RPMI7951 (cell line): ENCODE measurements at regions not wholly inside any gene's neighbourhood (a gene's known extent, or its start where the extent isn't known, plus 50 kb on each side); places are given as distances from the start of the nearest gene placed in this dataset.
A peak's percentile ranks its signal among the peaks of the same experiment; 100 is the strongest.
"Not testable (repeated sequence)": the region's sequence is repeated elsewhere in the genome, so short reads cannot be mapped to it uniquely, and the experiment has no call there.

Experiments used
- DNase-seq: peaks from one replicate; pipeline ENCODE4 v3.0.0-alpha.2; 2012; ENCODE audit warnings: low read depth

- DNase-seq, result no peak
Measured at GRCh38 chr16:79407005-79407404, 193.5 kb downstream of the MAF start.

- DNase-seq, result no peak
Measured at GRCh38 chr16:79404571-79404970, 196.0 kb downstream of the MAF start.

DNA sequence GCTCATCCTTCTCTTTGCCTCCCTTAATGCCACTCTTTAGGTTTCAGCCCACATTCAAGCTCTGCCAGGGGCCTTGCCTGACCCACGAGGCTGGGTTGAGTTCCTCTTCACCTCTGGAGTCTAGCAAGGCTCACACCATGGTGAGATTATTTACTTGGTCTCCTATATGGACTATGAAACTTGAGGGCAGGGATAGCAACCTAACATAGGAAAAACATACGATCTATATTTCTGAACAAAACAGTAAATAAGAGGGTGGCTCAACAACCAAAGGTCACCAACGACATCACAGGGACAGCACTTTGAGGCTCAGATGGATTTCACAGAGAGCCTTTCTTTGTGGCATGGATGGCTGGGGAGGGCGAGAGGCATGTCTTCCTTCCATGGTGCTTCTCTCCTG lies 197.0 kb downstream of the MAF start:
- no peak for DNase-seq

DNA sequence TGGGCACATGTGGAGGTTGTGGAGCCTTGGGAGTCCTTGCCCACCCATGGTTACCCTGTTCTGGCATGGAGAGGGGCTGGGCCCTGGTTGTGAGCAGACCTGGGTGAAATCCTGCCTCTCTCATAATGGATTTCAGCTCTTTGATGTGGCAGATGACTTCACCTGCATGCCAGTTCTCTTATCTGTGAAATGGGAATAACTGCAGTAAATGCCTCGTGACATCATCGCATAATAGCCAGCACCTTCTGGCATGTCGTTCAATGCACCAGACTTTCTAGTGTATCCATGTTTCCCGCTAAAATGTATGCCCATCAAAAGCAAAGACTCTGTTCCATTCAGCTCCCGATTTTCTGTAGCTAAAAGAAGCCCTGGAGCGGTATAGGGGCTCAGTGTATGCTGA lies 197.6 kb downstream of the MAF start:
- DNase-seq, result no peak

GRCh38 chr16:79402356-79402755 lies 198.2 kb downstream of the MAF start:
- no peak for DNase-seq

GRCh38 chr16:79401782-79402181 lies 198.8 kb downstream of the MAF start:
- DNase-seq, result no peak

GRCh38 chr16:79401157-79401556 lies 199.4 kb downstream of the MAF start:
- no peak for DNase-seq

GRCh38 chr16:79400462-79401149 lies 199.9 kb downstream of the MAF start:
- DNase-seq, result no peak

DNA sequence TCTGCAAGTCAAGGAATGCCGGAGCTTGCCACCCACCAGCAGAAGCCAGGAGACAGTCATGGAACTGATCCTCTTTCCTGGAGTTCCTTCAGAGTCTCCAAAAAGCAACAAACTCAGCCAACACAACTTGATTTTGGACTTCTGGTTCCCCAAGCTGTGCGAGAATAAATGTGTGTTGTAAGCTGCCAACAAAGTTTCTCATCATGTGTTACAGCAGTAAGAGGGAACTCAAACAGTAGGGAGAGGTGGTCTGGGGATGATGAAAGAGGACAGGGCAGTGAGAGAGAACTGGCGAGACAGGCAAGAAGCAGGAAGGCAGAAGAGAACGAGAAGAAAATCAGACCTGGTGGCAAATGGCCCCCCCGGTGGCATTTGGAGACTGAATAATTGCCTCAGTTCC lies 204.9 kb downstream of the MAF start:
- no peak for DNase-seq

GRCh38 chr16:79394206-79394605 lies 206.3 kb downstream of the MAF start:
- no peak for DNase-seq

DNA sequence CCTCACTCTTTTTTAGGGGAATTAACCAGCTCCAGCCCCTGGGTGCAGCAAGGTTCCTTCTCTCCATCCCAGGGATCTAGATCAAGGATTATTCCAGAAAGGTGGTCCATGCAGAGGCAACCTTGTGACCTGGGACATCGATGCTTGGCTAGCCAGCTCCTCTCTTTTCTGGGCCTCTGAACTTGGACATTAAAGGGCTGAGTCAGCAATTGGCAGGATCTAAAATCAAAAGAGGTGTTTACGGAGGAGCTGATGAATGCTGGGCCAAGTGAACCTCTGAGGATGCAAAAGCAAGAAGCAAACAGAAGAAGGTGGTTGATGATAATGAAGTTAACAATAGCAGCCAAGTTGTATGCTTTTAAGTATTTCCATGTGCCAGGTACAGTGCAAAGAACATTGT lies 207.0 kb downstream of the MAF start:
- DNase-seq, result no peak

GRCh38 chr16:79393127-79393526 lies 207.4 kb downstream of the MAF start:
- DNase-seq, result no peak

- DNase-seq, result no peak
Measured at GRCh38 chr16:79392081-79392480, 208.5 kb downstream of the MAF start.

DNA sequence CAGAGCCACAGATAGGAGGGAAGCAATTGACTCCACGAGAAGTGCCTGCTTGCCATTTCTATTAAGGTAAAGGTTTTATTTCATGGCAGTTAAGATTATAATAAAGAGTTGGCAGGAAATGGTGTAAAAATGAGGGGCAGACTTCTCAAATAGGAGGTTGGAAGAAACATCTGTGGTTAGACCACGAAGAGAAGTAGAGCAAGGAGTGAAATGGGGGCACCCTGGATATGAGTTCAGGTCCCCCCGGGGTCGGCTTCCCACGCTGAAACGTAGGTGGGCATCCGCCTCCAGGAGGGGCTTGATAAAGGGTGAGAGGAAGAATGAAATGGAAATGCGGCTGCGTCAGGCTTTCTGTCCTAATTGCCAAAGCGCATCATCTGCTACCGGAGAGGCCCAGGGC lies 209.1 kb downstream of the MAF start:
- DNase-seq, result no peak

DNA sequence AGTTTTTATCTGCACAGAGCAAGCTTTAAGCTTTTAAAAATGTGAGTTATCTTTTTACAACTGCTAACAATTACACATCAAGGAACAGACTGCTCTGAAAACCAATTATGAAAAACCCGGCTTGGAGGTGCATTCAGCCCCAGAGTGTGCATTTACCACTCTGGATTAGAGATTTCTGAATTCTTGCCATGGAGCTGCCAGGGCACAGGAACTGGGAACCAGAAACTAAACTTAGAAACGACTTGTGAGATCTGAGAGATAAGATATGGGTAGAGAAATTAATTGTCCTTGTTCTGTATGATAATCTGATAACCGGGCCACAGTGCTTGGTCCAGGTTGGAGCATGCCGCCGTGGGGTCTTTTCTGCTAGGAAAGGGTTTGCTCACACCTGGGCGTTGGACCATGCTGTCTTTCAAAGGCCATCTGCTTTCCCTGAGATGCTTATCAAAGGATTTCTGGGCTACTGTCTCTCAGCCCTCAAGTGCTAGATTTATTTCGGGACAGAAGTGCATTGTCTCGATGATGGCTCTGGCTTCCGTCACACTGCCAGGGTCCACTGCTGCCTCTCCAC lies 210.0 kb downstream of the MAF start:
- DNase-seq, result no peak

DNA sequence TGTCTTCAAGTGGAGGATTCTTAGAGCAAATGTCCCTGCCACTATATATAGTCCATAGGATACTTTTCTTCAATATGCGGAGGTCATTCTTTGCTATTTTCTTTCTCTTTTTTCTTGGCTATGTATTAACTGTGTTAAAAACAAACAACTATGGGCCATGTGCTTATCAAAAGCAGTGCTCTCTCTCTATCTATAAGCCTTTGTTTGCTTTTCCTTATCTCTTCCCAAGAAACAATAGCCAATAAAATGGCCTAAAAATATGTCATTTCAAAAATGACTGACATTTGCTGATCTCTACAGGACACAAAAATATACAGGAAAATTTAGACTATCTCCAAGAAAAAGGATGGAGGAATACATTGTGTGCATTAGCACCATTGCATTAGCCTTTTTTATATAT lies 212.1 kb downstream of the MAF start:
- DNase-seq, result no peak

- no peak for DNase-seq
Measured at GRCh38 chr16:79386299-79386698, 214.2 kb downstream of the MAF start.

- DNase-seq, result peak; percentile 5
Measured at GRCh38 chr16:79381603-79382042, 218.9 kb downstream of the MAF start.

GRCh38 chr16:79380995-79381602 lies 219.4 kb downstream of the MAF start:
- no peak for DNase-seq

DNA sequence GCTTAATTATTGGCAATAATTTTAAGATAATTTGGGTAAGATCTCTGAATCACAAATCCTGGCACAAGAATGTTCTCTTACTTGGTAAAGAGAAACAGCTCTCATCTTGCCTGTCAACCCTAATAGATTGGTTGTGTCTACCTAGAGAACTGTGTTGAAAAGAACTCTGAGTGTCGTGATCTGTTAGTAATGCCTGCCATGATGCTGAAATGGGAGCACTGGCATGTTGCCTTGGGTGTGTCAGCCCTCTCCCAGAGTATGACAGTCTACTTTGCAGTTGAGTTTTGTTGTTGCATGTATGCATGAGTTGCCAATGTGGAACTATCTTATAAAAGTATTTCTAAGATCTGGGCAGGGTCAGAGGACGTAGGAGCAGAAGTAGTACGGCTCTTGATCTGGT lies 221.4 kb downstream of the MAF start:
- no peak for DNase-seq

- DNase-seq, result not testable (repeated sequence)
Measured at GRCh38 chr16:79377082-79377481, 223.5 kb downstream of the MAF start.

DNA sequence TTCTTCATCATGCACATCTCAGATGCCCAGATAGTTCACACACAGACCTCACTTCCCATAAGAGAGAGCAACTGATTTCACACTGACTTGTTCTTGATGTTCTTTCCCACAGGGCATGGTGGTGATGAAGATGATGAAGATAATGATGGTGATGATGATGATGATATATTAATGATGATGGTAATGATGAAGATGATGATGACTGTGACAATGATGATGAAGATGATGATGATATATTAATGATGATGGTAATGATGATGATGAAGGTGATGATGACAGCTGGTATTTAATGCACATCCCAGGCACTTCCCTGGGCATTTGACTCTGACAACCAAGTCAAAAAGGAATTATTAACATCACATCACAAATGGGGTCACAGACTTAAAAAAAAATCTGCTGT lies 225.2 kb downstream of the MAF start:
- DNase-seq, result no peak

- peak; percentile 88 for DNase-seq
Measured at GRCh38 chr16:79372503-79373184, 227.9 kb downstream of the MAF start.
